Endothelial cell of umbilical vein (primary cell): ENCODE measurements at regions not wholly inside any gene's neighbourhood (a gene's known extent, or its start where the extent isn't known, plus 50 kb on each side); places are given as distances from the start of the nearest gene placed in this dataset.

Source experiments
- BruUV-seq: library from RNA; stranded (reverse); fragments of 400-500 nt; replicated peaks from 2 replicates; lab custom pipeline; 2021; lab: Mats Ljungman, UMichigan
- CTCF ChIA-PET: fragments of 300-600, 350-600 bp; sonication (Branson Sonifier 250); formaldehyde crosslinking; loops from one replicate; lab custom pipeline; 2021; ENCODE audit warnings: antibody characterized with exemption, inconsistent platforms; lab: Charles Lee
- POLR2A ChIA-PET: fragments of 300-600, 350-600 bp; sonication (Branson Sonifier 250); formaldehyde crosslinking; loops from one replicate; lab custom pipeline; 2021; ENCODE audit warnings: antibody characterized with exemption, inconsistent platforms; lab: Charles Lee
- DNase-seq: peaks from one replicate; pipeline ENCODE4 v3.0.0-alpha.2; 2011; ENCODE audit warnings: low read depth, low spot score
- FAIRE-seq: peaks from 2 replicates; lab custom pipeline; 2011; peaks lifted over from hg19 to GRCh38; lab: Jason Lieb, UNC
- H2AFZ ChIP-seq: 2 replicates; pipeline ENCODE4 v1.6.0; 2012; ENCODE audit warnings: low read depth, low read length, control low read depth, inconsistent platforms
- H3K27ac ChIP-seq: 2 replicates; pipeline ENCODE4 v1.5.1; 2011; ENCODE audit warnings: low read depth, mild to moderate bottlenecking, control low read depth, low read length, moderate library complexity; ENCODE audit not compliant: insufficient read depth
- H3K27me3 ChIP-seq, 2 experiments: 2 replicates each; pipeline versions ENCODE4 v1.6.0 to v1.6.1; 2011; ENCODE audit warnings: low read length in 2 of 2, mixed read lengths in 1 of 2; ENCODE audit not compliant: control insufficient read depth in 2 of 2, insufficient read depth in 2 of 2
- H3K36me3 ChIP-seq, 2 experiments: 2 replicates in 1 of 2; 3 replicates in 1 of 2; pipeline ENCODE4 v1.5.1; 2011; ENCODE audit warnings: low read length in 2 of 2, mild to moderate bottlenecking in 1 of 2, moderate library complexity in 1 of 2; ENCODE audit not compliant: control insufficient read depth in 2 of 2, insufficient read depth in 2 of 2; ENCODE audit errors: extremely low read depth in 1 of 2
- H3K4me1 ChIP-seq: 3 replicates; pipeline ENCODE4 v1.5.1; 2011; ENCODE audit warnings: mild to moderate bottlenecking, low read length; ENCODE audit not compliant: control insufficient read depth, insufficient read depth; ENCODE audit errors: extremely low read depth
- H3K4me2 ChIP-seq: 2 replicates; pipeline ENCODE4 v1.6.1; 2011; ENCODE audit warnings: low read length, control low read depth, mixed read lengths; ENCODE audit not compliant: insufficient read depth
- H3K4me3 ChIP-seq, 3 experiments: fragments of 200-600 bp in 1 of 3; sonication (generic), shearing (Covaris generic) in 1 of 3; replicated peaks in 1 of 3; 2 replicates each; pipeline ENCODE4 v1.5.1; 2011 to 2016; ENCODE audit warnings: control low read depth in 3 of 3, low read length in 3 of 3, mild to moderate bottlenecking in 2 of 3, inconsistent platforms in 1 of 3, low read depth in 1 of 3, moderate library complexity in 1 of 3; ENCODE audit not compliant: insufficient read depth in 1 of 3
- H3K79me2 ChIP-seq: 2 replicates; pipeline ENCODE4 v1.6.0; 2012; ENCODE audit warnings: low read length, inconsistent platforms; ENCODE audit not compliant: control insufficient read depth, insufficient read depth
- H3K9ac ChIP-seq: replicated peaks from 2 replicates; pipeline ENCODE3; 2011; ENCODE audit warnings: low read length, control low read depth; ENCODE audit not compliant: insufficient read depth; ENCODE audit errors: extremely low read depth
- H3K9me1 ChIP-seq: replicated peaks from 3 replicates; pipeline ENCODE4 v1.6.0; 2011; ENCODE audit warnings: mild to moderate bottlenecking, low read length; ENCODE audit not compliant: control insufficient read depth, insufficient read depth; ENCODE audit errors: extremely low read depth
- H3K9me3 ChIP-seq: replicated peaks from 2 replicates; pipeline ENCODE4 v1.5.1; 2012; ENCODE audit warnings: low read length, inconsistent platforms; ENCODE audit not compliant: control insufficient read depth, insufficient read depth
- H4K20me1 ChIP-seq: replicated peaks from 2 replicates; pipeline ENCODE3; 2011; ENCODE audit warnings: mild to moderate bottlenecking, low read length; ENCODE audit not compliant: control insufficient read depth, insufficient read depth; ENCODE audit errors: extremely low read depth
- CTCF ChIP-seq, 2 donors: IDR thresholded peaks; 1 replicate in 1 of 2; 2 replicates in 1 of 2; pipeline ENCODE4 v1.5.1; 2011; ENCODE audit warnings: low read length in 2 of 2, mild to moderate bottlenecking in 2 of 2, moderate library complexity in 2 of 2, control low read depth in 1 of 2, inconsistent platforms in 1 of 2, low read depth in 1 of 2; ENCODE audit not compliant: insufficient read depth in 1 of 2; ENCODE audit errors: extremely low read depth in 1 of 2
- EZH2 ChIP-seq: IDR thresholded peaks from 2 replicates; pipeline ENCODE4 v1.6.1; 2012; ENCODE audit warnings: borderline replicate concordance, low read depth, mild to moderate bottlenecking, moderate library complexity, low read length, inconsistent platforms; ENCODE audit not compliant: severe bottlenecking
- FOS ChIP-seq: IDR thresholded peaks from 2 replicates; pipeline ENCODE4 v1.6.1; 2011; ENCODE audit warnings: mild to moderate bottlenecking, low read length, moderate library complexity, borderline replicate concordance; ENCODE audit not compliant: insufficient read depth
- GATA2 ChIP-seq: IDR thresholded peaks from 2 replicates; pipeline ENCODE4 v1.7.0; 2011; ENCODE audit warnings: low read depth, mild to moderate bottlenecking, moderate library complexity, mixed read lengths, low read length; ENCODE audit not compliant: insufficient read length, insufficient read depth
- JUN ChIP-seq: IDR thresholded peaks from 2 replicates; pipeline ENCODE4 v1.6.1; 2011; ENCODE audit warnings: borderline replicate concordance, low read depth; ENCODE audit not compliant: insufficient read length, insufficient read depth
- MAX ChIP-seq: IDR thresholded peaks from 2 replicates; pipeline ENCODE4 v1.6.1; 2011; ENCODE audit not compliant: insufficient read depth, insufficient read length
- MYC ChIP-seq: IDR thresholded peaks from one replicate; pipeline ENCODE4 v1.6.1; 2011; ENCODE audit warnings: mild to moderate bottlenecking, low read depth, low read length
- POLR2A ChIP-seq: IDR thresholded peaks from 2 replicates; pipeline ENCODE4 v1.6.1; 2012; ENCODE audit warnings: low read depth, mild to moderate bottlenecking, control low read depth, low read length
- POLR2AphosphoS5 ChIP-seq: IDR thresholded peaks from 2 replicates; pipeline ENCODE4 v1.6.1; 2012; ENCODE audit warnings: low read depth, mild to moderate bottlenecking, control low read depth, low read length, moderate library complexity; ENCODE audit not compliant: insufficient read depth
- dilution Hi-C: fragments of 300-500 bp; cut with MboI; formaldehyde crosslinking; loops from one replicate; pipeline ENCODE4 v1.15.0; 2019; ENCODE audit warnings: low sequenced_read_pairs; ENCODE audit not compliant: extremely low pct_ligation_motif_present
- intact Hi-C: fragments of 100-400 bp; cut with micrococcal nuclease; formaldehyde crosslinking; loops from one replicate; pipeline ENCODE4 v1.10.0; 2022

DNA sequence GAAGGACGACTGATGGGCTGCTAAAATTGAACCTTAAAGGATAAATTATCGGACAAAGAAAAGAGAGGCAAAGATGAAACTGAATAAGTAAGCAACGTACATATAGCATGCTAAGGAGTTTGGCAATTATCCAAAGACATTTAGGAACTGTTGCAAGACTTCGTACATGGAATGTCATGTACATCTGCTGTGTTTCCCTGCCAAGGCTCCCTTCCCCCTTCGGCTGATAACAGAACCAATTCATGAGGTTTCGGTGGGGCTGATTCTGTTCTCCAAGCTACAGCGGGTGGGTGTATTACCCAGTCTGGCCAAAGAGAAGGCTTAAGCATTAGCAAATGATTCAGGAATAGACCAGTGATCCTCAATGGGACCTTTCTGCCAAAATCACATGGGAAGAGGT is 190.9 kb upstream of the FREM1 start:
- DNase-seq = no peak
- Histone ChIP-seq H3K79me2 (no peaks in the 10 kb centered on the region), H3K4me3 (no peak overlapping the region), H3K4me1 (no peaks in the 10 kb centered on the region), H3K36me3 (no peaks in the 10 kb centered on the region), H2AFZ (no peak overlapping the region), H3K9ac (no peak overlapping the region), H3K9me1 (no peaks in the 10 kb centered on the region), H3K9me3 (no peaks in the 10 kb centered on the region), H4K20me1 (no peaks in the 10 kb centered on the region), H3K4me2 (no peak overlapping the region), H3K27me3 (peaks cover 3 to 6% of the 10 kb centered on the region in 2 experiments), H3K27ac (no peak overlapping the region)
- no peak for FAIRE-seq
- CTCF ChIA-PET = interaction anchor here (0.7 to 6.7 kb wide), 6 partner anchors 14 to 84 kb away, joined by 3 to 120 read pairs (median 4); no protein-coding TSS in a partner anchor
- dilution Hi-C loops (no loop called here), intact Hi-C loops (loop anchor here (10.0 kb wide), 1 partner anchor 504 kb away; no protein-coding TSS in a partner anchor)
- BruUV-seq = no TSS peak
- POLR2A ChIA-PET = no interaction called here
- TF ChIP-seq MYC (no peak), POLR2AphosphoS5 (no peak), MAX (no peak)

GRCh38 chr9:15100571-15100970 is 190.3 kb upstream of the FREM1 start:
- Histone ChIP-seq H3K4me2 (no peak overlapping the region), H3K36me3 (no peaks in the 10 kb centered on the region), H3K9me1 (no peaks in the 10 kb centered on the region), H3K4me1 (no peaks in the 10 kb centered on the region), H3K27ac (no peak overlapping the region), H3K9ac (no peak overlapping the region), H2AFZ (no peak overlapping the region), H3K79me2 (no peaks in the 10 kb centered on the region), H3K4me3 (no peak overlapping the region), H3K27me3 (peaks cover 3 to 6% of the 10 kb centered on the region in 2 experiments), H3K9me3 (no peaks in the 10 kb centered on the region), H4K20me1 (no peaks in the 10 kb centered on the region)
- TF ChIP-seq CTCF (IDR thresholded peaks at IDR 0.05; ENCODE audit: extremely low read depth in 1 of 2, insufficient read depth in 1 of 2, low read depth in 1 of 2, low read length in 2 of 2) (no peak), POLR2A (no peak), JUN (no peak), MYC (no peak), FOS (no peak), EZH2 (no peak), GATA2 (no peak), POLR2AphosphoS5 (no peak), MAX (no peak)
- DNase-seq (no peak), FAIRE-seq (no peak)
- intact Hi-C loops = loop anchor here (10.0 kb wide), 1 partner anchor 504 kb away; no protein-coding TSS in a partner anchor
- dilution Hi-C loops = no loop called here
- BruUV-seq = no TSS peak
- POLR2A ChIA-PET = no interaction called here
- CTCF ChIA-PET = interaction anchor here (0.7 to 6.7 kb wide), 8 partner anchors 11 to 257 kb away, joined by 3 to 120 read pairs (median 4); no protein-coding TSS in a partner anchor
